Stimulated activated CD4-positive, alpha-beta T cell treated with anti-CD3 and anti-CD28 coated beads, Interleukin-15, amount 100 ng/mL, for 24 hours (primary cell): ENCODE measurements at regions not wholly inside any gene's neighbourhood (a gene's known extent, or its start where the extent isn't known, plus 50 kb on each side); places are given as distances from the start of the nearest gene placed in this dataset.

Experiments used
- DNase-seq: peaks from one replicate; pipeline ENCODE4 v3.0.0-alpha.2; 2020

GRCh38 chr18:44473394-44474066 is 207.2 kb upstream of the SETBP1 start:
- DNase-seq = no peak

DNA sequence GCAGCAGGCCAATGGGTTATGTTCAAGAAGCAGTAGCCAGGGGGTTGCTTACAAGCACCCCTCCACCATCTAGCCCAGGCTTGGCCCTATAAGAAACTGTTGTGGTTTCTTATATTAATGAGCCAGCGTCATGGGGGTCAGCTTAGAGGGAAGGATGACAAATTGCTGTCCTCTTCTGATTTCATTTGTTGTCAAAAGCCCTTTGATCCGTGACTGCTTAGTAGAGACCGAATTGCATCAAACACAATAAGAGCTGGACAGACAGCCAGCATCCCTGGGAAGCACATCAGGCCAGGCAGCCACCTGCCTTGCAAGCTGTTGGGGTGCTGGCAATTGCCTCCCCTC is 206.6 kb upstream of the SETBP1 start:
- DNase-seq = no peak

- DNase-seq = no peak
Observed at GRCh38 chr18:44474591-44474990, 206.1 kb upstream of the SETBP1 start.

- DNase-seq = no peak
Observed at GRCh38 chr18:44482761-44483160, 197.9 kb upstream of the SETBP1 start.

GRCh38 chr18:44495151-44495550 is 185.5 kb upstream of the SETBP1 start:
- DNase-seq = no peak

DNA sequence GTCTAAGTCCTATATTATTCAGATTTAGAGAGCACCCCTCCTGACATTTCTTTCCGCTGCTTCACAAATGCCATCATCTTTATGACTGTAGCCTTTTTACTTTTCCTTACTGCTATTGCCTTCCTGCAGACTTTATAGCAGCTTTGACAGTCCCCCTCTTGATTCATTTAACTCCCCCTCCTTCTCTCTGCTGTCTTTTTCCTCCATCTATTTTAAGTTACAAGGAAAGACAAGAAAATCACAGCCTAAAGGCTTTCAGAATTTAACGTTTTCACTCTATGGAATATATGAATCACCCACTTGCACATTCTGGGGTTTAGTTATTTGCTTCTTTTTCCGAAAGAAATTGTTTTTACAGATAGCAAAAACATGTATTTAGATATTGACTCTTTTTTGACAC is 183.4 kb upstream of the SETBP1 start:
- no peak for DNase-seq

- DNase-seq = no peak
Observed at GRCh38 chr18:44497757-44498490, 182.8 kb upstream of the SETBP1 start.

DNA sequence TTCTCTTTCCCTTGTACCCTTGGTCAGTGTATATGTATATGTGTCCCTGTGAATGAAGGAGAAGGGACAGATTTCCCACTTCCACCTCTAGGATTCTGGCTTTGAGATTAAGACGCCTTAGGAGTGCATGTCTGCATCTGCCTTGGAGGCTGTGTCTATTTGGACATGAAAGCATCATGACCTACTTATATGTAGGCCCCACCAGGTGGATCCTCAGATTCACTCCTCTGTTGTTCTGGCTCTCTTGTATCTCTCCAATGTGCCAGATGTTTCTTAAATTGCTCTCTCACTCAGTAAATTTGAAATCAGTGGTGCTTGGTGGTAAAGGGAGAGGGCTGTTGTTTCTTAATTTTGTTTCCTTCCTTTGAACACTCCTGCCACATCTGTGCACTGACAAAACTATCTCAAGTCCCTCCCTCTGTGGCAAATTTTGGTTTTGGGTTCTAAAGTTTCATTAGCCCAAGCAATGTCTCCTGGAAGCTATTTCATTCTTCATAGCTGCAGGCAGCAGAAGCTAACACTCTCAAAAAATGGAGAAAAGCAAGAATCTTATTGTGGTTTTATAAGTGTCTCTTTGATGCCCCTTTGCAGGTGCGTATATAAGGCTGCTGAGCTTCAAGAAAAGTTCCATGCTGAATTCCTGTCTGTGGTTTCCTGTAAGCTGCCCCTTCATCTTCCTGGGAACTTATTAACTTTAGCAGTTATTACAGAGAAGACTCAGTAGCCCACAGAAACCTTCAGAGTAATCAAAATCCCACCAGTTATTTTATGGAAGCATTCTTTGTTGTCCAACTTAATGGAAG is 179.7 kb upstream of the SETBP1 start:
- DNase-seq = no peak

DNA sequence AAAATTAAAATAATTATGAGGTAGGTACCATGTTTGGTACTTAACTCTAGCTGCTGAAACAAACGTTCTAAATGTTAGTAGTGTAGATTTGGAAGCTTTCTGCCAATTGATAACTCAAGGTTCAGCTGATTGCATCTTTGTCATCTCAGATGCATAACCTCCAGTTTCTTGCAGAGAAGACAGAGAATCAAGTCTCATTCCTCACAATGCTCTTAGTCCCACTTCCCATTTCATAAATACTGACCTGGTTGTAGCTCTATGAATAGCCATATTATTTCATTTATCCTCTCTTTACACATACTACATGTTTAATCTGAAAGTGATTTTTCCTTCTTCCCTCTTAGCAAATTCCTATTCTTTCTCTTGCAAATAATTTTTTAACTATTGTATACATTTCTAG is 178.5 kb upstream of the SETBP1 start:
- DNase-seq = no peak

DNA sequence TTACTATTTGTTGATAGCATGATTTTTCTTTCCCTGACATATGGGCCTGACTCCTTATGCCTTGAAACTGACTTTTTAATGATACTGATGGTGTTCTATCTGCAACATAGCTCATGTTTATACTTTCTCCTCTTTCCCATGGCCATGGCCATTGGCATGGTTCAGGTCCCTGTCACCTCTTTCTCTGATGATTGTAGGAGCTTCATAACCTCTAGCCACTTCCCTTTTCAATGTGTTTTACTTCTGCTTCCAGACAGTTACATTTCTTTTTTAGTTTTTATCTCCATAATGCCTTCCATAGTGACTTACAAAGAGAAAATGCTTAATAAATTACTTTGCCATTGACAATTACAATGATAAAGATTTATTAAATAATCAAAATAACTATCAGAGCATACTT is 177.9 kb upstream of the SETBP1 start:
- no peak for DNase-seq

GRCh38 chr18:44503854-44504253 is 176.8 kb upstream of the SETBP1 start:
- no peak for DNase-seq

GRCh38 chr18:44507729-44508325 is 172.9 kb upstream of the SETBP1 start:
- DNase-seq = no peak

DNA sequence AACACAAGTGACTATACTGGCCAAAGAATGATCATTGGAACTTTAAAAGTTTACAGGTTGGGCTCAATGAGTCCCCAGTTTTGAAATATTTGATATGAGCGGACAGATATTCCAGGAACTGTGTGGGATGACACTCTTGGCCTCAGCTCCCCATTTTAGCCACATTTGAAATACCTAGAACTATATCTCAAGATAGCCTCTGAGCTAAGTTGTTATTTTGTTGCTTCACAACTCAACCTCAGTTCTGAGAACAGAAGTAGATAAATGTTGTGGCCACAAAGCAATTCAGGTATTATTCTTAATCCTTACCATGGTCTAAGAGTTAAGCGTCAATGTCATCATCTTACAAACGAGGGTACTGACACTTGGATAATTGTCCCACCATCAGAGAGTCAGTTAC is 172.2 kb upstream of the SETBP1 start:
- no peak for DNase-seq

GRCh38 chr18:44509048-44509447 is 171.6 kb upstream of the SETBP1 start:
- DNase-seq = no peak

- DNase-seq = no peak
Observed at GRCh38 chr18:44510390-44510789, 170.3 kb upstream of the SETBP1 start.

DNA sequence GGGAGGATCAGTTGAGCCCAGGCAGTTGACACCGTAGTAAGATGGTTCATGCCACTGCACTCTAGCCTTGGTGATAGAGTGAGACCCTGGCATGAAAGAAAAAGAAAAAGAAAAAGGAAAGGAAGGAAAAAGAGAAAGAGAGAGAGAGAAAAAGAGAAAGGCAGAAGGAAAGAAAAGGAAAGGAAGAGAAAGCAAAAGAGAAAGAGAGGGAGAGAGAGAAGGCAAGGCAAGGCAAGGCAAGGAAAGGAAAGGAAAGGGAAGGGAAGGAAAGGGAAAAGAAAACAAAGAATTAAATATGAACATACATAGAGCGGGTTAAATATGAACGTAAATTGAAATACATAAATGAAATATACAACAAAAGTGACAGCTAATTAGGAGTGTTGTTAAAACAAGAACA is 167.5 kb upstream of the SETBP1 start:
- no peak for DNase-seq

DNA sequence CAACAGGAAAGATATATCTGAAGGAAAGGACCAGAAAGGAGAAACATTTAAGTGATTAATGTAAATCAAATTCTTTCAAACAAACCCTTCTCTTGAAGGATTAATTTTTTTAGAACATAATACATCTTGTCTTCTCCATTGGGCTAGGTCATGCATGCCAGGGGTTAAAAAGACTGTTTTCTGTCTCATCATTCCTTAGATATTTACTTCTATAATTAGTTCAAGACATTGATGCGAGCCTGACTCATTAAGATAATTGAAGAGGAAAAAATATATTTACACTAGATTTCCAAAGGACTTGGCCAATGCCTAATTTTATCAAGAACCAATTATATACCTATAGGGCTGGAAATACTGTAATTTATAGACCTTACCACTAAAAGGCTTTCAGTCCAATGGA is 166.6 kb upstream of the SETBP1 start:
- DNase-seq = no peak

- DNase-seq = no peak
Observed at GRCh38 chr18:44514766-44515165, 165.9 kb upstream of the SETBP1 start.

DNA sequence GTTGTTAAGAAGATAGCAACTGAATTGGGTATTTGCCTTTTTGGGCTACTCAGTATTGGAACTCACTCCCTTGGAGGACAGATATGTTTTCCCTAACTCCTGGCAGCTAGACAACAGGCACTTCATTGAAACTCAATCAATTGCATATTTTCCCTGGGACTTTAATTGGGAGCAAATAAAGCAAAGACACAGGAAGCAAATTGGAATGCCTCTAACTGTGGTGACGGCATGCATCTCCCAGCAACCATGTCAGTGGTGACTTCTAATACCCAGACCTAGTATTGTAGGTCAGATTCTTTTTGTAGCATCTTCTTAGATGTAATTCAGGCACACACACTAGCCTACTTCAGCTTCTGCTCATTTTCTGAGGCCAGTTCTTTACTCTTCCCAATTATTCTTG is 164.2 kb upstream of the SETBP1 start:
- no peak for DNase-seq

- no peak for DNase-seq
Observed at GRCh38 chr18:44517136-44517535, 163.6 kb upstream of the SETBP1 start.

GRCh38 chr18:44518091-44518615 is 162.5 kb upstream of the SETBP1 start:
- no peak for DNase-seq

DNA sequence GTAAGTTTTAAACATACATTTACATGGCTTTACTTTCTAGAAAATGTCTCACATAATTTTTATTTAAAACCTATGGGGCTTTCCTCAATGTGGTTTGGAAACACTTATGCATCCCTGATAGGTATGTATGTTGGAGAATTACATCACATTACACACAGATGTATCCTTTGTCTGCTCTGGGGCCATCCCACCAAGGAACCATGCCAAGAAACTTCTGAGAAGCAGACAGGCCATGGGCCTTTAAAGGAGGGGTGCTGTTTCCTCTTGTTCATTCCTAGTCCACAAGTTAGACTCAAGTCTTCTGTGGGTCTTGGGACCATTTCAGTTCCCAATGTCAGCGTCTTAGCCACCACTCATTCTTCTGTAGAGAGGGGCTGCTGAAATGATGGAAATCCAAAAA is 162.0 kb upstream of the SETBP1 start:
- no peak for DNase-seq

DNA sequence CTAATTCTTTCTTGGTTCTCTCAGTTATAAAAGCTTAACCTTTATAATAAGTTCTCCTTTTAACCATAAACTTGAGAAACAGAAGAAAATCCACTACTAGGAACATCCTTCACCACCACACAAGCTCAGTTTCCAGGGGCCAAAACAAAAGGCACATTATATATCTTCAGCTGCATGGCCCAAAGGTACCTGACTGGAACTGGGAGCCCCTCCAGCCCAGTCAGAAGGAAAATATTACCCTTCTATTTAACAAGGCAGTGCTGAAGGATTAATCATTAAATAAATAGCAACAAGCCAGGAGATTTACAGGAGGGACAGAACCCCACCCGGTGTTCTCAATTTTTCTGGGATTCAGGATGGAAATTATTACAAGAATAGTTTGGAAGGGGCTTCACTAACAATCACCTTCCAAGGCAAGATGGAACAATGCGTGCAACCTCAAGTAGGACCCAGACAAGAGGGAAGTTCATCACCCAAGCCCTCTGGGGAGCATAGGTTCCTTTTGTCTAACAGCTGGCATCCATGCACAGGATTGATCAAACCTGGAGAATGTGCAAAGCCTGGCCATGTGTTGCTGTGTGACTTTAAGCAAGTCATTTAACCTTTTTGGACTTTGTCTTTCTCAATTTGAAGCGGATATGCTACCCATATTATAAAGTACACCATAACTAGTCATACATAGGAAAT is 159.6 kb upstream of the SETBP1 start:
- no peak for DNase-seq
